ENCODE measurements at regions not wholly inside any gene's neighbourhood (a gene's known extent, or its start where the extent isn't known, plus 50 kb on each side); places are given as distances from the start of the nearest gene placed in this dataset.
"Not testable (repeated sequence)": the region's sequence is repeated elsewhere in the genome, so short reads cannot be mapped to it uniquely, and the experiment has no call there.

DNA sequence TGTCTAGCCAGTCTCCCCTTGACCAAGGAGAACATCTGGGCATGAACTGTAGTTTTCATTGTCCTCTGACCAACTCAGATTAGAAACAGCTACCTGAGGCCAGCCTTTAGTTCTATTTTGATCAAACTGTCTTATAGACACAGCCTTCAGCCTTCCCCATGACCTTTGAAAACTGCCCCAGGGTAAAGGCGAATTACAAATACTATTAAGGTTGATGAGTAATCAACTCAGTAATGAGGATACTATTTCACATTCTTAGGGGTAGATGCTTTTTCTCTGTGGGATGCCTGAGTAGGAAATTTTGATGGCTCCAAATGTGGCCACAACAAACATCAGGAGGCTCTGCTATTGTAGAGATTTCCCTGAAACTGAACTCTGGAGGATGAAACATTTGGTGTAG is 234.0 kb upstream of the VKORC1L1 start:
- not testable (repeated sequence) for TF ChIP-seq POLR2AphosphoS5 (IDR thresholded peaks at IDR 0.05; ENCODE audit: low read depth, low read length); POLR2A (IDR thresholded peaks at IDR 0.05; ENCODE audit: low read depth, low read length); TAF1 (IDR thresholded peaks at IDR 0.05; ENCODE audit: borderline replicate concordance, low read depth, low read length)
